ENCODE measurements at regions not wholly inside any gene's neighbourhood (a gene's known extent, or its start where the extent isn't known, plus 50 kb on each side); places are given as distances from the start of the nearest gene placed in this dataset.

DNA sequence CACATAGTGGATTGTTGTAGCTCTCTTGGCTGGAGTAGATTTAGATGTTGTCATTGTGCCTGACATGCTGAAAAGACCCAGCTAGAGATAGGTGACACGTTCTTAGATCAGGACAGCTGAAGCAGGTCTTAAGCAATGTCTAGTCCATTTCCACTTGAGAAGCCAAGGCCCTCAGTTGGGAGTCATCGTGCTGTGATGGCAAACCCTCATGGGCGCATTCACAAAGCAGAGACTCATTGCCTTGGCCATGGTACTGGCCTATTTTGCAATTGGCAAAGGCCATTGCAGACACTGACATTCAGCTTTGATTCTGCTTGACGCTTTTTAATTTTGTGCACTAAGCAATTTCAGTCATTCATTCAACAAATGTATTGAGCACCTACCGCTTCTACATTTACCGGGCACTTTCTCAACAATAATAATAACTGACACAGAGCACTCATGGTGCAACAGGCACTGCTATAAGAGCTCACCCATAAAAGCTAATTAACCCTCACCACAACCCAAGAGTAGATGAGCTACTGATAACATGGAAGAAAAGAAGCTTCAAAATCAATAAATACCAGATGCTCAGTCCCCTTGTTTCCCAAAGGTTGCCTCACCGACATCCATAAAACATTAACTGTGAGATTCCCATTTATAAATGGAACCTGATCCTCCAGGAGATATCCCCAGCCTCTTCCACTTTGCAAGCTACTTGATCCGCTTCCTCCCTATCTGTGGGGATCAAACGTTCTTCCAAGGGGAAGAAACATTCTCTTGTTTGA, 200.1 kb downstream of the TLE3 start:
- DNase-seq (ENCODE audit: low read depth in 4 of 4, low spot score in 3 of 4), result no peak

DNA sequence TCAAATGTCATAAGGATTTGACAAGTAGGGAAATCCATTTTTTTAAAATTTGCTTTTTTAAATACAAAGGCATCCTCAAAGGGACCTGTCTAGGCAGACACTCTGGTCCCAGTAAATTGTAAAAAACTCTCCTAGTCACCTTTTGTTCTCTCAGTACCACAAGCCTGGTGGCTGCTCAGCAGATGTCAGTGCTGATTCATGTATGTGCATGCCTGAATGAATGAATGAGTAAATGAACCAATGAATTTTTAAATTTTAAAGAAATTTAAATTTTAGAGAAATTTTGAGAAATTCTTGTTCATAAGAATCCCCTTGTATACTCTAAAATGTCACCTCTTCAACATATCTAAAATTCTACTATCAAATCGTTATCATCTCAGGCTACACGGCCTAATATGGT, 199.5 kb downstream of the TLE3 start:
- DNase-seq (ENCODE audit: low read depth in 4 of 4, low spot score in 3 of 4), result no peak

DNA sequence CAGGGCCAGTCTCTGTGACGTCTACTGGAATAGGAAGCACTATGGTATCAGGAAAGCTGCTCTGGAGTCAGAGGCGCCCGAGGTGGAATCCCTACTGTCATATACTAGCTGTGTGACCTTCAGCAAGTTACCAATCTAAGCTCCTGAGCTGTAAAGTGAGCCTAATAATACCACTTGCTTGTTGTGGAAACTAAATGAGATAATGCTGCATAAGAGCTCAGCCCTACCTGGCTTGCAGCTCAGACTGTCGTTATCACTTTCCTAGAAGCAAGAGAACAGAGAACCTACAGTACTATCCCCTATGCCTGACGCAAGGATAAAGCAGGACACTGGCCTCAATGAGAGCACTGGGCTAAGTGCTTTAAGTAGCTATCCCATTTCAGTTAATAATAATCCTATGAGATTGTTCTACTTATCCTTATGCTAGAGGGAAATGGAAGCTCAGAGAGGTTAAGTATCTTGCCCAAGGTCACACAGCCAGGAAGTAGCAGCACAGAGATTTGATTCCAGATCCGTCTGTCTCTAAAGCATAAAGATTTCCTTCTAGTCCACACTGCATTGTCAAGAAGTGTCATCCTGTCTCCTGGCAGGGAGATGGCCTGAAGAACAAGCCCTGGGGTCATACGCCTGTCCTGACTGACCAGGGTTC, 195.2 kb downstream of the TLE3 start:
- no peak for DNase-seq (ENCODE audit: low read depth in 4 of 4, low spot score in 3 of 4)

DNA sequence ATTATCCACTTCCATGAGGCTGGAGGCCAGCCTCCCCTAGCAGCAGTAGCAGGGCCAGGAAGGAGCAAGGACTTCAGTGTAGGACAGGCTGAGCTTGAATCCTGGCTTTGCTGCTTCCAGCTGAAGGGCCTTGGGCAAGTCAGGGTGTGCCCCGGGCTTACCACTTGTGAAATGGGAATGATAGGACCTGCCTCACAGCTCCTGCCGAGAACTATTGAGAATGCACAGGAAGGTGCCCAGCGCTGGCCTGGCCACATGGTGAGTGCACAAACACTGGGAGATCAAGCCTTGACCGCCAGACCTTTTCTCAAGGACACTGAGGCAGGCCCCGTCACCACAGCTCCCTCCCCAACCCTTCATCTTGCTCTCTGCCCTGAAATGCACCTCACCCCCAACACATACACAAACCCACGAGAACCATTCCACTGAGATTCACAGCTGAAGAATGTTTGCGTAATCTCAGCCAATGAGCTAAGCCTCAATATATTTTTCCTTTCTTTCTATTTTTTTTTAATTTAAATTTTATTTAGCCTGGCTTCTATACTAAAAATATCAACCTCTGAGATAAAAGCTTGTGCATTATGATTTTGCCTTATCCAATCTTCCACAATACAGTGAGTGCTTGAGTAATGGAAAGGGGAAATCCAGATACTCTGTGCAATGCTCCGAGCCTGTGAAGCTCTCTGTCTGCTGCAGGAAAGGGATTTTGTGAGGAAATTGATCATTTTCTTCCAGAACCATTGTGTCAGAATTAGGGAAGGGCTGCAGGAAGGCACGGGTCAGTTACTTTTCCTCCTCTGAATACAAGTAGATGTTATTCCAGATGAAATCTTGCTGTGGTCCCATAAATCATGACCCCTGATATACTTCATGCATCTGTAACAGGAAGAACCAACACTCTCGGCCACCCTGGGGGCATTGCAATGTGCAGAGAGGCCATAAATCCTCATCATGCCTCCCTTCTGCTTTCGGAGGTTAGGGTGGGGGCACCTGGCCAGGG, 193.9 kb downstream of the TLE3 start:
- no peak for DNase-seq (ENCODE audit: low read depth in 4 of 4, low spot score in 3 of 4)

DNA sequence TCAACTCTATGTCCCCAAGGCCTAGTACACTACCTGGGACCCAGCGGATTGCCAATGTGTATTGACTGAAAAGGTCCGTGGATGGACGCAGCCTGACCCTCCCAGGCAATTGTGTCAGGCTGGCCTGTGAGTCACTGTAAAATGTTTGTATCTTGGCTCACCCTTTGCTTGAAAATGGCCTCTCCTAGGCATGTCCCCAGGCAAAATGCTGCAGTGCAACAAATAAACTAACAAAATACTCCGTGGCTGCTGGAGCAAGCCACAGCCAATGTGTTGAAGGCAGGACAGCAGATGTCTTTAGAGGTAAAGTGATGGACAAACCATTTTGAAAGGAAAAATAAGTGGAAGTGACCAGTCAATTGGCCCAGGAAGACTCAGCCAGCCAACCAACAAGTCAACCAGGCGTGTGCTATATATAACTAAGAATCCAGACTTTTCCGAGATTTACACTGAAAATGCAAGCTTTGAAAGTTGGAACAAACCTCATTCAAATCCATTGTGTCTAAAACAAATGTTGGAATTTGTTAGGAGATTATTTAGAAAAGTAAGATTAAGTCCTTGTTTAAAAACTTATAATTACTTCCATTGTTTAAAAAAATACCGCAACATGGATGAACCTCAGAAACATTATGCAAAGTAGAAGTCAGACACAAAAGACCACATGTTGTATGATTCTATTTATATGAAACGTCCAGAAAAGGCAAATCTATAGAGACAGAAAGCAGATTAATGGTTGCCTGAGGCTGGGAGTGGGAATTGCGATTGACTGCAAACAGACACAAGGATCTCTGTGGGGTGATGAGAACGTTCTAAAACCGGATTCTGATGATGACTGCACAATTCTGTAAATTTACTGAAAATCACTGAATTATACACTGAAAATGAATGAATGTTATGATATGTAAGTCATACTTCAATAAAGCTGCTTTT, 191.2 kb downstream of the TLE3 start:
- DNase-seq (ENCODE audit: low read depth in 4 of 4, low spot score in 3 of 4), result no peak

DNA sequence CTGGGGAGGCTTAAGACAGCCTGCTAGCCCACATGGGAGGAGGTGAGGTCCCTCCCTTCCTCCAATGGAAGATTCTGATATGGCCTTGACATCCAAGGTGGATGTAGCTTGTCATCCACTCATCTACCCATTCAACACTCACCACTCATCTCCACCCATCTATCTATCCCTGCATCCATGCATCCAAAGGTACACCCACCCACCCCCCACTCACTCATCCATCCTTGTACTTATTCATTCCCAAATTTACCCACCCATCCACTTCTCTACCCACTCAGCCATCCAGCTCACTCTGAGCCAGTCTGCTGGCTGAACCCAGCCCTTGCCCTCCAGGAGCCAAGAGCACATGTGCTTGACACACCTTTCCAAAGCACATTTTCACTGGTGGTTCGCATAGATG, 189.7 kb downstream of the TLE3 start:
- no peak for DNase-seq (ENCODE audit: low read depth in 4 of 4, low spot score in 3 of 4)

DNA sequence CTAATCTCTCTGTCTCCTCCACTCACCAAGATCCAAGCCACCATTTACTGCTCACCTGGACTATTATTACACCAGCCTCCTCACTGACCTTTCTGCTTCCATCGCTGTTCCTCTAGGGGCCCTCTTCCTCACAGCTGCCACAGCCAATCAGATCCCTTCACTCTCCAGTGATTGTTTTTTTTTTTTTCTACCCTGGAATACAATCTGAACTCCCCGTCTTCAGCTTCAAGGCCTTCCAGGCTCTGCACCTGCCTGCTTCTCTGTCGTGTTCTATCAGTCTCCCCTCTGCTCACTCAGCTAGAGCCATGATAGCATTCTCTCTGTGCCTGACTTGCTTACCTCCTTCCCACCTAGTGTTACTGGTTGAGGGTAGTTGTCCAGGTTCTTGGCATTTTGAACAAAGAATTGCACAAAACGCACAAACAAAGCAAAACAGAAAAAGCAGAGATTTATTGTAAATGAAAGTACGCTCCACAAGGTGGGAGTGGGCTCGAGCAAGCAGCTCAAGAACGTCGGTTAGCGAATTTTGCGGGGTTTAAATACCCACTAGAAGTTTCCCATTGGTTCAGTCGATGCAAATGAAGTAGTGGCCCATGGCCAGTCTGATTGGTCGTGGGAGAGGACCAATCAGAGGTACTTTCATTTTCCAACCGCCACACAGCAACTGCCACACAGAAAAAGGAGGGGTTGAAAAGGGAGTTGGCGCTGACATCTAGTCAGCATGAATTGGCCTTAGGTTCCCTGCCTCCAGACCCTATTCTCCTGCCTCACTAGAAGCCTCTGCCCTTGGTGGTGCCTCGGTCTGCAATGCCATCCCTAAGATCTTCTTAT, 188.9 kb downstream of the TLE3 start:
- no peak for DNase-seq (ENCODE audit: low read depth in 4 of 4, low spot score in 3 of 4)

DNA sequence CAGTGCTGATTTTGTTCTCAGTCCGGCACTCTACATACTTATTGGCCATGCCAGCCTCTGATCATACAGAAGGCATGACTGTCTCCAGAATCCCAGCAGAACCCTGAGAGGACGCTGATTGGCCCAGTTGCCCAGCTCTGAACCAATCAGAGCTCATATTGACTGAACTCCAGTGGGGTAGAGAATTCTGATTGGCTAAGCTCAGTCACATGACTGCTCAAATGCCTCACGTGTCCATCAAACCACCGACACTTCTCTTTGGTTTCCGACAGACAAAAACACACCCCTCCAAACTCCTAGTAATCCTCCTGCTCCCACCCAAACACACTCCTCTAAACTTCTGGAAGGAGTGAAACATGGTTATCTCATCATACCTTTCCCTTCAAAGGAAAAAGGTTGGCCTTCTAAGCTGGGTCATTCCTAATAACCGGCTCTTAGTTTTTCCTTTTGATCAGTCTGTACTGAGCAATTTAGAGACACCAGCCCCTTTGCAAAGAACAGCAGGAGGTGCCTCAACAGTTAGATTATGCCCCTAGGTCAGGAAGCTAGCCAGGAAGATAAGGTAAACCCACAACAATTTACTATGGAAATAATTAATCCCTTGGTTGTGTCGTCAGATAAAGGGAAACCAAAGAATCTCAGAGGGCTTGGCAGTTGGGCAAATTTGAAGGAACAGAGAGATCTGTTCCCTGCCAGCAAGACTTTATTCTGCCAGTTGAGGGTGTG, 187.8 kb downstream of the TLE3 start:
- DNase-seq (ENCODE audit: low read depth in 4 of 4, low spot score in 3 of 4), result no peak

DNA sequence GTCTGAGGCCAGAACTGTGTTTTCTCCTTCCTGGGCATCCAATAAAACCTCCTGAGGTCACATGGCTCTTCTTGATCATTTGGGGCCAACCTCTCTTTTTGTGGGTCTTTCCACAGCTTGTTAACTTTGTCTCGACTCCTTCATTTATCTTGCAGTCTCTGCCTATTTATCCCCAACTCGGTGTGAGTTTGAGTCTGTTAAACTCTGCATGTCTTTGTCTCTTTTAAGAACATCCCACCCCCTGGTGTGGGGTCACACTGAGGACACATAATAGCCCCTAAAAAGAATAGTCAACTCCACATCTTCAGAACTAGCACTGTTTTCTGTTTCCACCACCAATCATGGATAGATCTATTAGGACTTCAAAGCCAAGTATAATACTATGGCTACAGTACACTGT, 187.2 kb downstream of the TLE3 start:
- DNase-seq (ENCODE audit: low read depth in 4 of 4, low spot score in 3 of 4), result no peak

DNA sequence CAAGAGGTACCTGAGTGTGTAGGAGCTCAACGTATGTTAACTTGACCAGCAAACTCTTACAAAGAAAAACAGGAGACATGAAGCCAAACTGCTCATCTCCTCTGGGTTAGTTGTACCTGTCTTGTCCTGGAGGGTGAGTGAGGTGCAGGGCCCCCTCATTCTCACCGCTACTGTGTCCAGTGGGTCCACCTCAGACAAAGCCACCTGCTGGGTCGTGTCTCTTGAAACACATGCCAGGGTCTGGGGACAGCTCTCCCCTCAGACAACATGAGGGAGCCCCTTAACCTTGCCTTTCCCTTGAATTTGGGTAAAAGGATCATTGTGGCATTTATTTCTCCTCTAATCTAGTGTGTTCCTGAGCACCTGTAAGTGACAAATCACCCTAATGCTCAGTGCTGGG, 185.6 kb downstream of the TLE3 start:
- no peak for DNase-seq (ENCODE audit: low read depth in 4 of 4, low spot score in 3 of 4)

DNA sequence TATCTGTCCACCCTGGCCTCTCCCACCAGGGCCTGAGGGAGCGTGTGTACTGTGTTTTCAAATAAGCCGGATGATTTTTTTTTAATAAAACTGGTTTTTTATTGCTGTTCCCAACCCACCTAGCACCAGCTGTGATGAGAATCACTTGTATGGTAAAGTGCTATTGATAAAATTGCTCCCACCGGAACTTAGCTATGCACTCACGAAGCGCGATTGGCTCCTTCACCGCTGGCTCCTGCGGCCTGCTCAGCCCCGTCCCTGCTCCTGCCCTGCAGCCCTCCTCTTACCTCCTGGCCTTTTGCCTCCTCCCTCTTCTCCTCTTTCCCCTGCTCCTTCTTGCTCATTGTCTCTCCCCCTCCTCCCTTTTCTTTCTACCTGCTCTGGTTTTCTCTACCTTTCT, 183.7 kb downstream of the TLE3 start:
- DNase-seq (ENCODE audit: low read depth in 4 of 4, low spot score in 3 of 4), result no peak

DNA sequence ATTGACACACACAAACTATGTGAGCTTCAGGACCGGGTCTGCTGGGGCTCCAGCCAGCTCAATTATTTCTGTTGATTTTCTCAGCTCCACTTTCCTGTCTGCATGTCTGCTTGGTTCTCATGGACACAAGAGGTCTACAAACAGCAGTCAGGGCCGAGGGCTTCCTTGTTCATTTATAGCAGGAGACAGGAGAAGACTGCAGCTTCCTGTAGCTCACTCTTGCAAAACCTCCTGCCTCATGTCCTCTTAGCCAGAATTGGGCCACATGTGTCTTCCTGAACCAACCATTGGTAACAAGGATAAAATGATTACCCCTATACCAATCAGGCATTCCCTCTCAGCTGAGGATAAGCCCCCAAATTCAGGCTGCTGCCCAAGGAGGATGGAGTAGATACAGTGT, 182.8 kb downstream of the TLE3 start:
- DNase-seq (ENCODE audit: low read depth in 4 of 4, low spot score in 3 of 4), result no peak

DNA sequence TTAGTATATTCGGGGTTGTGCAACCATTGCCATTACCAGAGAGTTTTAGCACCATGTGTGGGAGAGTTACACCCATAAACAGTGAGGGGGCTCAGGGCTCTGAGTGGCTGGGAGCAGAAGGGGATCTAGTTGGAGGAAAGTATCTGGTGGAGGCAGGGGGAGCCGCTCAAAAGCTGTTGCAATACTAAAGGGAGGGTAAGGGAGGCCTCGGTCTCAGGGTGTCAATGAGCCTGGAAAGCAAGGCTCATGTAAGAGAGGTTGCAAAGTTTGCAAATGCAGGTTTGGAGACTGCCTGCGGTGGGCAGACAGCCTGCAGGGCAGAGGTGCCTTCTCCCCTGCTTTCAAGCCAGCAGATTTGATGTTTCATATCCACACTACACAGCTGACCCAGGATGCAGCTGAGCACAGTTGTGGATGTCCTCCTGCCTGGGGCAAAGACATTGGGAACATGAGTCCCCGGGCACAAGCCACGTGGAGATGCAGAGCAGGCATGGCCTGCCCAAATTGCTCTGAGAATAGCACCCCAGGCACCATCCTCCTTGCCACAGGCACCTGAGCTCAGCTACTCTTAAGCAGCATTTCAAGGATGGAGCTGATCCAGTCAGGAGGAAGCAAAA, 181.4 kb downstream of the TLE3 start:
- DNase-seq (ENCODE audit: low read depth in 4 of 4, low spot score in 3 of 4), result no peak

DNA sequence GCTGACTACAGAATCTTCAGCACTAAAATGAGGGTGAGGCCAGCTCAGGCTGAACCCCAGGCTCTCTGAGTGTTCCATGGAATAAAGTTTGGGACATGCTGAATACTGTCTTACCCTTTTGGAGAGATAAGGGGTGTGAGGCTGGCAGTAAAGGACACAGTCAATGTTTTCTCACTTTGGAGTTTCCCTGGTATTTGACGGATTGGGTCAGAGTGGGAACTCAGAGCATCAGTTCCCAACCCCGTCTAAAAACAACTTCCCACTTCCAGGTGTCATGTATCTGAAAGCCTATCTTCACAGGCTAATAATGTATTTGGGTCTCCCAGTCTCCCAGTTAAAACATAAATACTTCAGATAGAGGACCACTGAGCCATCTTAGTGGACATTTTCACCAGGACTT, 180.7 kb downstream of the TLE3 start:
- no peak for DNase-seq (ENCODE audit: low read depth in 4 of 4, low spot score in 3 of 4)

DNA sequence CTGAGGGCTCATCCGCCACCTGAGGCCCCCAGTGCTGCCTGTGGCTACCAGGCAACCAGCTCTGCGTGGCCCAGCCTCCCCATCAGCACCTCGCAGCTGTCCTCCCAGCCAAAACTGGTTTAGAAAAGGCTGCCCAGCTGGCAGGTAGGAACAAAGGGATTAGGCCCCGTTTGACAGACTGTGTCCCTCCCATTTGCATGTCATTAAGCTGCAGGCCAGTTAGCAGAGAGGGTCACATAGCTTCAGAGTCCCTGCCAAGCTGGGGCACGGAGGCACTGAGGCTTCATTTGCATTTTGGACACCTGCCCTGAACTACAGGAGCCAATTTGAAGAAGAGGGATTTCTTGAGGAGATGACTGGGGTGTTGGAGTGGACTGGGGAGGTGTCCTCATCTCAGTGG, 177.9 kb downstream of the TLE3 start:
- no peak for DNase-seq (ENCODE audit: low read depth in 4 of 4, low spot score in 3 of 4)

DNA sequence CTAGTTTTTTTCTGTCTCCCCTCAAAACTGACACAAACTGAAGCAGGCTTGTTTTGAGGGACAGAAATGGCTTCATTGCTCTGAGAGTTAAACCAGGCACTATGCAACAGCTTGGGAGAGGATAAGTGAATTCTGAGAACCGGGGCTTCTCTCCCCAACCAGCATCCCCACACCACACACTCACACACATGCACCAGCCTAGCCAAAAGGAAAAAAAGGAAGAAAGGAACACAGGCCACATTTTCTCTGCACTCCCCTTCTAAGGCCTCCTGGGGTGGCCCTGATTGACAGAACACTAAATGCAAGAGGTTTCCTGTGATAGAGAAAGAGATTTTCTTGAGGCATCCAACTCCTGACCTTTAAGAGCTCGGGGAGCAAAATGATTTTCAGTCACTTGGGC, 177.5 kb downstream of the TLE3 start:
- DNase-seq (ENCODE audit: low read depth in 4 of 4, low spot score in 3 of 4), result no peak

DNA sequence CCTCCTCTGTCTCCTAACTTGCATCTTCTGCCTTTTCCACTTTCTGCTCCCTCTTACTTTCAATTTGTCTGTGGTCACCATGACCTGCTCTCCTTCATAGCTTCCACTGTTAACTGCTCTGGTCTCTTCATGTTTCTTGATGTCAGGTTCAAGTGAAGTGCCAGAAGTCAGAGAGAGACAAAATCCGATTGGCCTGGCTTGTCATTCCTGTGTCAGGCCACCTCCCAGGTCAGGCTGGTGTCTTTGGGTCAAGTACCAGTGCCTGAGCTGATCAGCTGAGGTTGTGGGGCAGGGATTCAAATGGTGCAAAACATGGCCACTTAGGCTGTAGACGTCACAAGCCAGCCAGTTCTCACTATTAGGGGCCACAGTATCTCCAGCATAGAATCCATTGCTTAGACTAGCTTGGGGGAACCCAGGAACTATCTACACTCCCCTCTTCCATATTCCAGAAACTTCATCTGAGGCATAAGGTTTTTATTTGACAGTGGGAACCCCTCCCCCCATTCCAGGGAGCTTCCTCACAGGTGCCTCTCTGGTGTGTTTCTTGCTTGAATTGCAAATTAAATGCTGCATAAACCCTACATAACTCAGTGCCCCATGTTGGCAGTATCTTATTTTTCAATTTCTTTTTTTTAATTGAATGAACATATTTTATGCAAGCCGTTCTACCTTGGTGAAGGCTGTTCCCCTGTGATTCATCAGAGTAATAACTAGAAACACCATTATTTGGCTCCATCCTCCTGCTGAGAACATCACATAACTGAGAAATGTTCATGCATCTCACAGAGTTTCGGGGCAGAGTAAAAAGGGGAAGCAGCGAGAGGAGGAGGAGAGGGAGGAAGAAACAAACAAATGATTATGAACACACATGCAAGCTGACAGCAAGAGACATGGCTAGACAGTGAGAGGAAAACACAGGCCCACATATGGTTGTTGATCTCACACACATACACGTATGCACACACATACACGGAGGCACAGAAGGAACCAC, 175.8 kb downstream of the TLE3 start:
- no peak for DNase-seq (ENCODE audit: low read depth in 4 of 4, low spot score in 3 of 4)

Data from left renal pelvis (tissue), 4 donors.